ENCODE measurements at regions not wholly inside any gene's neighbourhood (a gene's known extent, or its start where the extent isn't known, plus 50 kb on each side); places are given as distances from the start of the nearest gene placed in this dataset.
A peak's percentile ranks its signal among the peaks of the same experiment; 100 is the strongest.
"Not testable (repeated sequence)": the region's sequence is repeated elsewhere in the genome, so short reads cannot be mapped to it uniquely, and the experiment has no call there.

- no peaks in the 10 kb centered on the region for H3K36me3 ChIP-seq
- TF ChIP-seq CTCF (IDR thresholded peaks at IDR 0.05) = no peak
- H3K9me3 ChIP-seq = no peaks in the 10 kb centered on the region
- DNase-seq (ENCODE audit: low spot score) = no peak
- H3K4me3 ChIP-seq = no peak overlapping the region
- no peak for ATAC-seq (ENCODE audit: insufficient number of reproducible peaks, low FRiP score, low read depth)
- H3K27ac ChIP-seq = no peak overlapping the region
- no peaks in the 10 kb centered on the region for H3K27me3 ChIP-seq (replicated peaks; ENCODE audit: insufficient read depth)
- H3K4me1 ChIP-seq (ENCODE audit: control insufficient read depth in 1 of 2, low read depth in 2 of 2) = peaks cover 0 to 9% of the 10 kb centered on the region in 2 donors
These were observed 270.7 kb upstream of the PAPPA start for GRCh38 chr9:115882911-115883310.

DNA sequence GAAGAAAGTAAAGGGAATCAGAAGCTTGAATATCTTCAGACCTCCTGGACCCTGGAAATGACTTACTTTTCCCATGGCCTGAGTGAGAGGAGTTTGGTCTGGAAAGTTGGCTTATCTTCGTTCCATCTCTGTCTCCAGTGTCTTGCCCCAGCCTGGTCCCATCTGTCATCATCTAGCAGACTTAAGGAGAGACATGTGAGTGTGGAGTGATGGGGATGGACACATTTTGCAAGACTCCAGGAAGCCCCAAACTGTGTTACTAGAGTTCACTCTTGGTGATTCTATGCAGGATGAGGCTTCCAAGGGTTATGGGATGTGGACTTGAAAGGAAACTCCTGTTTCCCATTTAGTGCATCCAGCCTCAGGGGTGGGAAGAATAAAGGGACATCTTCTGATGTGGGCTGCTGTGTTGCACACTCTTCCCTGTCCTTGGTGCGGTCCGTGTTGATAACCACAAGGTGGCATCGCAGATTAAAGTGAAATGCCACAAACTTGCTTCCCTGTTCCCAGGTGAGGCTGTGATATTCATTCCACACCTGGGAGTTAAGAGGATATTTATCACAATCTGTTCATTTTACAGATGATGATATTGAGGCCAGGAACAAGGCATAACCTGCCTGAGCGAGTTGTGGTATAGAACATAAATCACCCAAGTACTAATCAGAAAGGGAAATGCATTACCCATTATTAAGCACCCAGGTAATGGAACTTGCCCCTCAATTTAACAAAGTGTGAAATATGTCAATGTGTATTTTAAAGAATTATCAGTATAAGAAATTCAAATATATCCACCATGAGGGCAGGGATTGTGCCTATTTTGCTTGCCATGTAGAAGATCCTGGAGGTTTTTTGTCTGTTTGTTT lies 269.9 kb upstream of the PAPPA start:
- ATAC-seq (ENCODE audit: insufficient number of reproducible peaks, low FRiP score, low read depth) (no peak), DNase-seq (ENCODE audit: low spot score) (no peak)
- Histone ChIP-seq H3K9me3 (no peaks in the 10 kb centered on the region), H3K4me1 (ENCODE audit: control insufficient read depth in 1 of 2, low read depth in 2 of 2) (peaks cover 0 to 9% of the 10 kb centered on the region in 2 donors), H3K27me3 (replicated peaks; ENCODE audit: insufficient read depth) (no peaks in the 10 kb centered on the region), H3K36me3 (no peaks in the 10 kb centered on the region), H3K4me3 (no peak overlapping the region), H3K27ac (no peak overlapping the region)
- peak; percentile 39 for TF ChIP-seq CTCF (IDR thresholded peaks at IDR 0.05)

- peaks cover 0 to 9% of the 10 kb centered on the region in 2 donors for H3K4me1 ChIP-seq (ENCODE audit: control insufficient read depth in 1 of 2, low read depth in 2 of 2)
- DNase-seq (ENCODE audit: low spot score) (no peak), ATAC-seq (ENCODE audit: insufficient number of reproducible peaks, low FRiP score, low read depth) (no peak)
- H3K27ac ChIP-seq = no peak overlapping the region
- TF ChIP-seq CTCF (IDR thresholded peaks at IDR 0.05) = no peak
- H3K9me3 ChIP-seq = no peaks in the 10 kb centered on the region
- no peaks in the 10 kb centered on the region for H3K36me3 ChIP-seq
- H3K4me3 ChIP-seq = no peak overlapping the region
- no peaks in the 10 kb centered on the region for H3K27me3 ChIP-seq (replicated peaks; ENCODE audit: insufficient read depth)
These were observed 268.7 kb upstream of the PAPPA start for GRCh38 chr9:115884846-115885245.

- H3K27me3 ChIP-seq (replicated peaks; ENCODE audit: insufficient read depth) = no peaks in the 10 kb centered on the region
- DNase-seq (ENCODE audit: low spot score) (no peak), ATAC-seq (ENCODE audit: insufficient number of reproducible peaks, low FRiP score, low read depth) (no peak)
- H3K4me3 ChIP-seq = no peak overlapping the region
- no peaks in the 10 kb centered on the region for H3K9me3 ChIP-seq
- H3K4me1 ChIP-seq (ENCODE audit: control insufficient read depth in 1 of 2, low read depth in 2 of 2) = peaks cover 0 to 3% of the 10 kb centered on the region in 2 donors
- no peak overlapping the region for H3K27ac ChIP-seq
- no peaks in the 10 kb centered on the region for H3K36me3 ChIP-seq
- TF ChIP-seq CTCF (IDR thresholded peaks at IDR 0.05) = no peak
These were observed 265.5 kb upstream of the PAPPA start for GRCh38 chr9:115888131-115888530.

- ATAC-seq (ENCODE audit: insufficient number of reproducible peaks, low FRiP score, low read depth) = no peak
- no peak overlapping the region for H3K4me3 ChIP-seq
- no peak overlapping the region for H3K27ac ChIP-seq
- no peak for TF ChIP-seq CTCF (IDR thresholded peaks at IDR 0.05)
- no peaks in the 10 kb centered on the region for H3K36me3 ChIP-seq
- H3K9me3 ChIP-seq = no peaks in the 10 kb centered on the region
- H3K27me3 ChIP-seq (replicated peaks; ENCODE audit: insufficient read depth) = no peaks in the 10 kb centered on the region
- no peak for DNase-seq (ENCODE audit: low spot score)
- H3K4me1 ChIP-seq (ENCODE audit: control insufficient read depth in 1 of 2, low read depth in 2 of 2) = no peaks in the 10 kb centered on the region
These were observed 261.7 kb upstream of the PAPPA start for GRCh38 chr9:115891929-115892328.

DNA sequence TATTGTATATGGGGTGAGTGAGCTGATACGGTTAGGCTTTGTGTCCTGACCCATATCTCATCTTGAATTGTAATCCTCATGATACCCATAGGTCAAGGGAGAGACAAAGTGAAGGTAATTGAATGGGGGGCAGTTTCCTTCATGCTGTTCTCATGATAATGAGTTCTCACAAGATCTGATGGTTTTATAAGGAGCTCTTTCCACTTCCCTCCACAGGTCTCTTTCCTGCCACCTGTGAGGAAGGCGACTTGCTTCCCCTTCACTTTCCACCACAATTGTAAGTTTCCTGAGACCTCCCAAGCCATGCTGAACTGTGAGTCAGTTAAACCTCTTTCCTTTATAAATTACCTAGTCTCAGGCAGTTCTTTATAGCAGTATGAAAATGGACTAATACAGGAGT lies 255.1 kb upstream of the PAPPA start:
- H3K4me1 ChIP-seq (ENCODE audit: control insufficient read depth in 1 of 2, low read depth in 2 of 2); H3K9me3 ChIP-seq; ATAC-seq (ENCODE audit: insufficient number of reproducible peaks, low FRiP score, low read depth); H3K4me3 ChIP-seq; H3K27ac ChIP-seq; DNase-seq (ENCODE audit: low spot score); H3K36me3 ChIP-seq; H3K27me3 ChIP-seq (replicated peaks; ENCODE audit: insufficient read depth): not testable (repeated sequence)

Data from thoracic aorta (tissue), 2 donors.